ENCODE measurements at regions not wholly inside any gene's neighbourhood (a gene's known extent, or its start where the extent isn't known, plus 50 kb on each side); places are given as distances from the start of the nearest gene placed in this dataset.
A peak's percentile ranks its signal among the peaks of the same experiment; 100 is the strongest.
"Not testable (repeated sequence)": the region's sequence is repeated elsewhere in the genome, so short reads cannot be mapped to it uniquely, and the experiment has no call there.

GRCh38 chr19:29138206-29138605 lies 74.7 kb downstream of the UQCRFS1 start:
- not testable (repeated sequence) for H3K9ac ChIP-seq (ENCODE audit: low read depth, low read length, poor library complexity); H3K4ac ChIP-seq (ENCODE audit: low read length); H3K4me1 ChIP-seq (ENCODE audit: control insufficient read depth in 2 of 2, insufficient read depth in 1 of 2, low read depth in 1 of 2, low read length in 2 of 2); H3K27me3 ChIP-seq (ENCODE audit: control insufficient read depth in 3 of 3, insufficient read depth in 3 of 3, low read depth in 1 of 3, low read length in 3 of 3); H2AFZ ChIP-seq (ENCODE audit: low read length); H3K23ac ChIP-seq (ENCODE audit: low read depth, low read length, poor library complexity); H3K4me2 ChIP-seq (ENCODE audit: insufficient read depth, low read length, poor library complexity, severe bottlenecking); H4K8ac ChIP-seq (ENCODE audit: low read depth, low read length); H2BK12ac ChIP-seq (ENCODE audit: low read length); H2BK120ac ChIP-seq (ENCODE audit: low read depth, low read length); H3K4me3 ChIP-seq (ENCODE audit: low read length in 2 of 2); H3K27ac ChIP-seq (replicated peaks; ENCODE audit: low read length); DNase-seq (ENCODE audit: low spot score); H2BK15ac ChIP-seq (ENCODE audit: low read length); H3K14ac ChIP-seq (ENCODE audit: low read length); H3K18ac ChIP-seq (ENCODE audit: low read length); H2AK5ac ChIP-seq (ENCODE audit: low read depth, low read length); H2BK5ac ChIP-seq (ENCODE audit: low read length); H4K91ac ChIP-seq (ENCODE audit: low read depth, low read length, poor library complexity); H3K36me3 ChIP-seq (replicated peaks in 1 of 2; ENCODE audit: control insufficient read depth in 2 of 2, insufficient read depth in 2 of 2, low read length in 2 of 2); H3K79me1 ChIP-seq (ENCODE audit: low read depth, low read length)
- WGBS, 2 donors (ENCODE audit: extremely low coverage in 2 of 2, insufficient read length in 2 of 2, insufficient replicate concordance in 1 of 2) = no CpG with 5 or more reads among the region's 3 CpGs
- H3K9me3 ChIP-seq (replicated peaks in 1 of 2; ENCODE audit: control insufficient read depth in 2 of 2, insufficient read depth in 1 of 2, low read depth in 1 of 2, low read length in 2 of 2) = peaks cover 10% of the 10 kb centered on the region in 2 donors

DNA sequence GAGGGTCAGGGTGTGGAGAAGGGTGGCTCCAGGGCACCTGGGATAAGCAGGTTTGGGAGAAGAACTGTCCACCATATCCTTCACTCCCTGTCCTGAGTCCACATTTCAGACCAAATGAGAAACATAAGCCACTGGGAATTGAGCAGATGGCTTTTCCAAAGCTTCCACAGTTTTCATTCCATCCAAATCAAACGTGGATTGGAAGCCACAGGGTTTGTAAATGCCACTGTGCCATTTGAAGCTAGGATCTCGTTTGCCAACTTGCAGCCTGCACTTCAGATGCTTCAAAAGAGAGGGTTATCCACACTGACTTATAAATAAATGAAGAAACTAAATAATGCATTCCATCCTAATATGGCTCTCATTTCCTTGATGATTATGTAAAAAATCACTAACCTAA lies 81.5 kb downstream of the UQCRFS1 start:
- WGBS, 2 donors (ENCODE audit: extremely low coverage in 2 of 2, insufficient read length in 2 of 2, insufficient replicate concordance in 1 of 2) = no CpG with 5 or more reads among the region's 2 CpGs
- Histone ChIP-seq H3K9me3 (replicated peaks in 1 of 2; ENCODE audit: control insufficient read depth in 2 of 2, insufficient read depth in 1 of 2, low read depth in 1 of 2, low read length in 2 of 2) (peaks cover 0 to 17% of the 10 kb centered on the region in 2 donors), H3K9ac (ENCODE audit: low read depth, low read length, poor library complexity) (no peak overlapping the region), H2BK12ac (ENCODE audit: low read length) (no peak overlapping the region), H2AK5ac (ENCODE audit: low read depth, low read length) (no peak overlapping the region), H3K4me1 (ENCODE audit: control insufficient read depth in 2 of 2, insufficient read depth in 1 of 2, low read depth in 1 of 2, low read length in 2 of 2) (no peaks in the 10 kb centered on the region), H3K4me3 (ENCODE audit: low read length in 2 of 2) (no peak overlapping the region), H3K23ac (ENCODE audit: low read depth, low read length, poor library complexity) (no peak overlapping the region), H3K4ac (ENCODE audit: low read length) (no peak overlapping the region), H3K4me2 (ENCODE audit: insufficient read depth, low read length, poor library complexity, severe bottlenecking) (no peak overlapping the region), H2BK15ac (ENCODE audit: low read length) (no peak overlapping the region), H3K36me3 (replicated peaks in 1 of 2; ENCODE audit: control insufficient read depth in 2 of 2, insufficient read depth in 2 of 2, low read length in 2 of 2) (no peaks in the 10 kb centered on the region), H3K27me3 (ENCODE audit: control insufficient read depth in 3 of 3, insufficient read depth in 3 of 3, low read depth in 1 of 3, low read length in 3 of 3) (peaks cover 0 to 8% (median 0%) of the 10 kb centered on the region in 3 experiments), H3K14ac (ENCODE audit: low read length) (no peak overlapping the region), H3K18ac (ENCODE audit: low read length) (no peak overlapping the region), H3K27ac (replicated peaks; ENCODE audit: low read length) (no peak overlapping the region), H2AFZ (ENCODE audit: low read length) (no peak overlapping the region), H2BK5ac (ENCODE audit: low read length) (no peak overlapping the region), H3K79me1 (ENCODE audit: low read depth, low read length) (no peaks in the 10 kb centered on the region), H2BK120ac (ENCODE audit: low read depth, low read length) (no peak overlapping the region), H4K8ac (ENCODE audit: low read depth, low read length) (no peak overlapping the region), H4K91ac (ENCODE audit: low read depth, low read length, poor library complexity) (no peak overlapping the region)
- no peak for DNase-seq (ENCODE audit: low spot score)

- Histone ChIP-seq H3K14ac (ENCODE audit: low read length) (peak overlapping the region; percentile 90), H3K27me3 (ENCODE audit: control insufficient read depth in 3 of 3, insufficient read depth in 3 of 3, low read depth in 1 of 3, low read length in 3 of 3) (peaks cover 0 to 8% (median 0%) of the 10 kb centered on the region in 3 experiments), H3K4ac (ENCODE audit: low read length) (no peak overlapping the region), H2AK5ac (ENCODE audit: low read depth, low read length) (no peak overlapping the region), H3K36me3 (replicated peaks in 1 of 2; ENCODE audit: control insufficient read depth in 2 of 2, insufficient read depth in 2 of 2, low read length in 2 of 2) (no peaks in the 10 kb centered on the region), H2BK12ac (ENCODE audit: low read length) (no peak overlapping the region), H3K9me3 (replicated peaks in 1 of 2; ENCODE audit: control insufficient read depth in 2 of 2, insufficient read depth in 1 of 2, low read depth in 1 of 2, low read length in 2 of 2) (peaks cover 0 to 17% of the 10 kb centered on the region in 2 donors), H3K9ac (ENCODE audit: low read depth, low read length, poor library complexity) (peak overlapping the region; percentile 32), H3K4me1 (ENCODE audit: control insufficient read depth in 2 of 2, insufficient read depth in 1 of 2, low read depth in 1 of 2, low read length in 2 of 2) (no peaks in the 10 kb centered on the region), H4K8ac (ENCODE audit: low read depth, low read length) (no peak overlapping the region), H2BK120ac (ENCODE audit: low read depth, low read length) (no peak overlapping the region), H3K4me2 (ENCODE audit: insufficient read depth, low read length, poor library complexity, severe bottlenecking) (no peak overlapping the region), H3K4me3 (ENCODE audit: low read length in 2 of 2) (peak overlapping the region in 1 of 2 donors; percentile 58), H3K79me1 (ENCODE audit: low read depth, low read length) (no peaks in the 10 kb centered on the region), H3K23ac (ENCODE audit: low read depth, low read length, poor library complexity) (peak overlapping the region; percentile 36), H4K91ac (ENCODE audit: low read depth, low read length, poor library complexity) (no peak overlapping the region), H2AFZ (ENCODE audit: low read length) (no peak overlapping the region), H3K18ac (ENCODE audit: low read length) (peak overlapping the region; percentile 53), H2BK15ac (ENCODE audit: low read length) (peak overlapping the region; percentile 38), H3K27ac (replicated peaks; ENCODE audit: low read length) (no peak overlapping the region), H2BK5ac (ENCODE audit: low read length) (no peak overlapping the region)
- DNase-seq (ENCODE audit: low spot score) = no peak
- no CpG with 5 or more reads among the region's 13 CpGs for WGBS, 2 donors (ENCODE audit: extremely low coverage in 2 of 2, insufficient read length in 2 of 2, insufficient replicate concordance in 1 of 2)
Observed at GRCh38 chr19:29129148-29129547, 83.8 kb downstream of the UQCRFS1 start.

DNA sequence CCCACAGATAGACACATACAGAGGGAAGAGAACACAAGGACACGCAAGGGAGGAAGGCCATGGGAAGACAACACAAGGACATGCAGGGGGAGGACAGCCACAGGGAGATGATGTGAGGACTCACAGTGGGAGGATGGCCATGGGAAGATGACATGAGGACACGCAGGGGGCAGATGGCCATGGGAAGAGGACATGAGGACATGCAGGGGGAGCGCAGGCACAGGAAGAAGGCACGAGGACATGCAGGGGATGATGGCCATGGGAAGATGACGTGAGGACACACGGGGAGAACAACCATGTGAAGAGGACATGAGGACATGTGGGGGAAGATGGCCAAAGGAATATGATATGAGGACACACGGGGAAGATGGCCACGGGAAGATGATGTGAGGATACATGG lies 84.7 kb downstream of the UQCRFS1 start:
- peak overlapping the region; percentile 93 for H3K23ac ChIP-seq (ENCODE audit: low read depth, low read length, poor library complexity)
- no peak overlapping the region for H2AFZ ChIP-seq (ENCODE audit: low read length)
- peak overlapping the region; percentile 33 for H3K9ac ChIP-seq (ENCODE audit: low read depth, low read length, poor library complexity)
- DNase-seq (ENCODE audit: low spot score) = no peak
- peak overlapping the region; percentile 34 for H2AK5ac ChIP-seq (ENCODE audit: low read depth, low read length)
- H3K4me1 ChIP-seq (ENCODE audit: control insufficient read depth in 2 of 2, insufficient read depth in 1 of 2, low read depth in 1 of 2, low read length in 2 of 2) = no peaks in the 10 kb centered on the region
- H3K27me3 ChIP-seq (ENCODE audit: control insufficient read depth in 3 of 3, insufficient read depth in 3 of 3, low read depth in 1 of 3, low read length in 3 of 3) = peaks cover 0 to 8% (median 0%) of the 10 kb centered on the region in 3 experiments
- H3K18ac ChIP-seq (ENCODE audit: low read length) = peak overlapping the region; percentile 13
- no peak overlapping the region for H2BK12ac ChIP-seq (ENCODE audit: low read length)
- H2BK120ac ChIP-seq (ENCODE audit: low read depth, low read length) = no peak overlapping the region
- H3K4me2 ChIP-seq (ENCODE audit: insufficient read depth, low read length, poor library complexity, severe bottlenecking) = no peak overlapping the region
- H3K4ac ChIP-seq (ENCODE audit: low read length) = no peak overlapping the region
- H3K4me3 ChIP-seq (ENCODE audit: low read length in 2 of 2) = no peak overlapping the region
- H3K36me3 ChIP-seq (replicated peaks in 1 of 2; ENCODE audit: control insufficient read depth in 2 of 2, insufficient read depth in 2 of 2, low read length in 2 of 2) = no peaks in the 10 kb centered on the region
- peak overlapping the region; percentile 47 for H3K14ac ChIP-seq (ENCODE audit: low read length)
- no peak overlapping the region for H2BK15ac ChIP-seq (ENCODE audit: low read length)
- H3K27ac ChIP-seq (replicated peaks; ENCODE audit: low read length) = no peak overlapping the region
- H4K8ac ChIP-seq (ENCODE audit: low read depth, low read length) = no peak overlapping the region
- H4K91ac ChIP-seq (ENCODE audit: low read depth, low read length, poor library complexity) = peak overlapping the region; percentile 58
- no peak overlapping the region for H2BK5ac ChIP-seq (ENCODE audit: low read length)
- no CpG with 5 or more reads among the region's 8 CpGs for WGBS, 2 donors (ENCODE audit: extremely low coverage in 2 of 2, insufficient read length in 2 of 2, insufficient replicate concordance in 1 of 2)
- H3K9me3 ChIP-seq (replicated peaks in 1 of 2; ENCODE audit: control insufficient read depth in 2 of 2, insufficient read depth in 1 of 2, low read depth in 1 of 2, low read length in 2 of 2) = peaks cover 0 to 17% of the 10 kb centered on the region in 2 donors
- no peaks in the 10 kb centered on the region for H3K79me1 ChIP-seq (ENCODE audit: low read depth, low read length)

Data from neuronal stem cell (in vitro differentiated cells).